NCI-H2029 (cell line): ENCODE measurements at regions not wholly inside any gene's neighbourhood (a gene's known extent, or its start where the extent isn't known, plus 50 kb on each side); places are given as distances from the start of the nearest gene placed in this dataset.
"Not testable (repeated sequence)": the region's sequence is repeated elsewhere in the genome, so short reads cannot be mapped to it uniquely, and the experiment has no call there.

Experiments
- DNase-seq: peaks from one replicate; lab custom pipeline; 2025; lab: John Stamatoyannopoulos, UW

DNA sequence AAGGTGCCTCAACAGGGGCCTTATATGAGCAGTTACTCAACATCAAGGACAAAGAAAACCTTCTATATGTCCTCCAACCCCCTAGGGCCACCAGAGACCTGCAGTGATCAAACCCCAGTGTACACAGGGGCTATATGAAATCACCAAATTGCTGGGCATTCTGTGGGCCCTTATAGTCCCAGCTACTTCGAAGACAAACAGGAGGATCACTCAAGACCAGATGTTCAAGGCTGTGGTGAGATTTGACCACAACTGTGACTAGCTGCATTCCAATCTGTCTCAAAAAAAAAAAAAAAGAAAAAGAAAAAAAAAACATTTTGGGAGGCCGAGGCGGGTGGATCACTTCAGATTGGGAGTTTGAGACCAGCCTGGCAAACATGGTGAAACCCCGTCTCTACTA is 51.0 kb upstream of the PRB2 start:
- DNase-seq: no peak

GRCh38 chr12:11457996-11458645 is 62.8 kb upstream of the PRB2 start:
- DNase-seq: no peak

- DNase-seq: no peak
These were observed 65.1 kb upstream of the PRB2 start for GRCh38 chr12:11460343-11461023.

DNA sequence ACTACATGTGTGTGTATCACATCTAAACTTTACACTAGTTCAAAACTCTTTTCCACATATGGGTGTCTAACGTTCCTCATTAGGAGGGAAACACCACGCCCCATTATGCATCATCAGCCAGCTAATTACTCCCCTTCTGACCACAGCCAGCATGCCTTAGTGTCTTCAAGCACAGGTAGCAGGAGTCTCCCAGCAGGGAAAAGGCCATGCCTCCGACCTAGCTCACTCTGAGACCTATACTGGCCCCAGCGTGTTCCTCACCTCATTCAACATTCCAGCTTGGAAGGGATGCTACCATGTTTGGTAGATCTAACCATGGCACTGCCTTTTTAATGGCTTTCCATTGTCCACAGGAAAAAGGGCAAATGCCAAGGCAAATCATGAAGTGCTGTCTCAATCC is 66.1 kb upstream of the PRB2 start:
- no peak for DNase-seq

- no peak for DNase-seq
These were observed 81.7 kb upstream of the PRB2 start for GRCh38 chr12:11477110-11477509.

- DNase-seq: no peak
These were observed 87.6 kb upstream of the PRB2 start for GRCh38 chr12:11482955-11483354.

GRCh38 chr12:11486623-11487444 is 91.5 kb upstream of the PRB2 start:
- DNase-seq: peak; percentile 86

DNA sequence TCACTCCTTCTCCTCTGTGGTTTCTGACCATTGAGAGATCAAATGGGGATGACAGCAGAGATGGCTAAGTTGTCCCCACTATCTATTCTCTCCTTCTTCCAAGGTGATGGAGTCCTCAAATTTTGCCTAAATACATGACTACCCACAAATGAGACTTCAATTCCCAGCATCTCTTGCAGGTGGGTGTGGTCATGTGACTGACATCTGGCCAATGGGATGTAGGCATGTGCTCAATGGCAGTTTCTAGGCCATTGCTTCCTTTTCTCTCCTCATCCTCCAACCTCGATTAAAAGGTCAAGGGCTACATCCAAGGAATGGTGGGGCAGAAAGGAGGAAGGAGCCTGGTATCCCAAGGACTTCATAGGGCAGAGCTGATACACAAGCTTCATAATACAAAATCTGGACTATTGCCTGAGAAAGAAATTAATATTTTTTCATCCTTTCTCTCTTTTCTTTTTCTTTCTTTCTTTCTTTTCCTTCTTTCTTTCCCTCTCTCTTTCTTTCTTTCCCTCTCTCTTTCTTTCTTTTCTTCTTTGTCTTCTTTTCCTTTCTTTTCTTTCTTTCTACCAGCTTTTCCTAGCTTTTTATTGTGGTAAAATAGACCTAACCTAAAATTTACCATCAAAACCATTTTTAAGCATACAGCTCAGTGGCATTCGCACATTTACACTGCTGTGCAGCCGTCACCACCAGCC is 100.9 kb upstream of the PRB2 start:
- DNase-seq: no peak

DNA sequence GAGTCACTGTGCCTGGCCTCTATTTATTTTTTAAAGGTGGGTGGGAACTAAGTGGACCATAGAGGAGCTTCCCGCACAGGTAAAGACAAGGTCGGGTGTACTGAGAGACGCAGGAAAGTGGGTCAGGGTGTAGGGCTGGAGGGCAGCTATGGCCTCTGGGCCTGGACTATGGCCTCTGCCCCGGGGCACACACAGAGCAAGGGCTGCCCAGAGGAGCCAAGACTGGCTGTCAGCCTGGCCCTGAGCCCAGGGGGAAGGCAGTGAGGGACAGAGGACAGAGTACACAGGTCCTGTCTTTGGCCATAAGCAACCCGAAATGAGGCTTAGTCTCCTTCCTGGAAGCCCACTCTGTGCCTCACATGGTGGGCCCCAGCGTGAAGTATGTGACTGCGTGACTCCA is 102.1 kb upstream of the PRB2 start:
- no peak for DNase-seq

- no peak for DNase-seq
These were observed 102.6 kb upstream of the PRB2 start for GRCh38 chr12:11497995-11498394.

DNA sequence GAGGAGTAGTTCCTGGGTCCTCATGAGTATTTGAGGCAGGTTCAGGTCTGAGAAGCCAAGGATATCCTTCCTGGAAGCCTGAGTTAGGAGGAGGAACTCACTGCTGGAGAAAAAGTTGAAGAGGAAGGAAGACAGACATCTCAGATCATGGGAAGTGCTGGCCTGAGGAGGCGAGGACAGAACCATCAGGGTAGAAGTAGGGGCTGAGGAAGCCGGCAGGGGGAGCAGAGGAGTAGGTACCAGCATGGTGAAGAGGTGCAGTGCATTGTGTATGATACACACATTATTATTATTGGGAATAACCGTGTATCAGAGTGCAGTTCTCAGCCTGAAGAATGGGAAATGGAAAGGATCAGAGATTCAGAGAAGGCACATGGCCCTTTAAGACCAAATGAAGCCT is 103.2 kb upstream of the PRB2 start:
- DNase-seq: not testable (repeated sequence)

DNA sequence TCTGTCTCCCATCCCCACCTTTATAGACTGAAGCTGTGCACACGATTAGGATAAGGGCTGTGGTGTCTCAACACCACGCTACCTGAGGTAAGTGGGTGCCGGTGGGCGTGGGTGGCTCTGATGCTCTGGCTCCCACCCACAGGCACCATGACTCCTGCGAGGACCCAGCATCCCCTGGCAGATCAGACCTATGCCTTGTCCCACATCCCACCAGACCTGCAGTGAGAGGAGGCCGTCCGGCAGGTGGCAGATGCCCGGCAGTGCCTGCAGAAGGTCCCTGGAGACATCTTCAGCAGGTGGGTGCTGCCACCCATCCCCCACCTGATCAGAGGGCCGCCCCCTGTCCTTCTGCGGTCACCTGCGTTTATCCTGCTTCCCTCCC is 104.4 kb upstream of the PRB2 start:
- DNase-seq: no peak

DNA sequence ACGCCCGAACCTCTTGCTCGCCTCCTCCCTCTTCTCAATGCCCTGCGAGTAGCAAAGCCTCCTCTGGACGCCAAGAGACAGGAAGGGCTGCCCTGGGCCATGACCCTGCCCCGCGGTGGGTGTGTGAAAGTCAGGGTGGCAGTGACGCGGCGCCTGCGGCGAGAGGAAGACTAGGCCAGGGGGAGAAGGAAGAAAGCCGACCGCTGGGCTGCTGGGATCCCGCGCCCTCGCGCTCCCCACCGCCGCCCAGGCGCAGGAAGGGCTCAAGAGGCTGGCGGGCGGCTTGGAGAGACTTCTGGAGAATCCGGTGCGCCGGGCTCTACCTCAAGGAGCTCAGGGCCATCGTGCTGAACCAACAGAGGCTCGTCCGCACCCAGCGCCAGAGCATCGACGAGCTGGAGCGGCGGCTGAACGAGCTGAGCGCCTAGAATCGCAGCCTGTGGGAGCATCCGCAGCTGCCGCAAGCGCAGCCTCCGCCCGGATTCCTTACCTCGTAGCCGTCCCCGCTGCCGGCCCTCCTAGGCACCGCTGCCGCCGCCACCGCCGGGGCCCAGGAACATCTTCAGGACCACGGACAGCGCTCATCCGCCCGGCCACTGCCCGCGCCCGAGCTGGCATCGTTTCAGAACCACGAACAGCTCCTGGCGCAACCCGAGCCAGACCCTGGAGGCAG is 105.0 kb upstream of the PRB2 start:
- DNase-seq: peak; percentile 32

GRCh38 chr12:11500861-11501230 is 105.5 kb upstream of the PRB2 start:
- no peak for DNase-seq

DNA sequence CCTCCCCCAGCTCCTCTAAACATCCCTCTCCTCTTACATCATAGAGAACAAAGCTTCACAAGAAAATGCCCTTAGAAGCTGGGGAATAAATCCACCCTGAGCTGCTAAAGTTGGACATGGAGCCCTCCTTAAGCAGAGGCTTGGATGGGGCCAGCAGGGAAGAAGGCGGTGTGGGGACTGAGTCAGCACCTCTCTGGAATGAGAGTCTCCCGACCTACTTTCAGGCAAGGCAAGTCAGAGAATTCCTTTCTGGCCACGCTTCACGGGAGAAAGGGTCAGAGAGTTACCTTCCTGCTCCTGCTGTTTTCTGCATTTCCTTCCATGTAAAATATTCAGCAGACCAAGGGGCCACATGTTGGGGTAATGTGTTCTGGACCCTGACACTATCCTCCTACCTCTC is 113.3 kb upstream of the PRB2 start:
- DNase-seq: no peak

GRCh38 chr12:11509326-11509725 is 114.0 kb upstream of the PRB2 start:
- DNase-seq: no peak

GRCh38 chr12:11510671-11511070 is 115.3 kb upstream of the PRB2 start:
- no peak for DNase-seq

GRCh38 chr12:11513288-11513687 is 117.9 kb upstream of the PRB2 start:
- no peak for DNase-seq

- DNase-seq: no peak
These were observed 121.7 kb upstream of the PRB2 start for GRCh38 chr12:11517080-11517479.

- DNase-seq: no peak
These were observed 125.0 kb upstream of the ETV6 start for GRCh38 chr12:11524446-11524845.

- no peak for DNase-seq
These were observed 115.4 kb upstream of the ETV6 start for GRCh38 chr12:11534064-11534463.

- no peak for DNase-seq
These were observed 114.3 kb upstream of the ETV6 start for GRCh38 chr12:11535127-11535526.
